Globus pallidus (tissue), 1 donor: ENCODE measurements at regions not wholly inside any gene's neighbourhood (a gene's known extent, or its start where the extent isn't known, plus 50 kb on each side); places are given as distances from the start of the nearest gene placed in this dataset.
A peak's percentile ranks its signal among the peaks of the same experiment; 100 is the strongest.
"Not testable (repeated sequence)": the region's sequence is repeated elsewhere in the genome, so short reads cannot be mapped to it uniquely, and the experiment has no call there.

ENCODE experiments used
- DNase-seq: peaks from one replicate; pipeline ENCODE4 v3.0.0-alpha.2; 2015; ENCODE audit warnings: low spot score

DNA sequence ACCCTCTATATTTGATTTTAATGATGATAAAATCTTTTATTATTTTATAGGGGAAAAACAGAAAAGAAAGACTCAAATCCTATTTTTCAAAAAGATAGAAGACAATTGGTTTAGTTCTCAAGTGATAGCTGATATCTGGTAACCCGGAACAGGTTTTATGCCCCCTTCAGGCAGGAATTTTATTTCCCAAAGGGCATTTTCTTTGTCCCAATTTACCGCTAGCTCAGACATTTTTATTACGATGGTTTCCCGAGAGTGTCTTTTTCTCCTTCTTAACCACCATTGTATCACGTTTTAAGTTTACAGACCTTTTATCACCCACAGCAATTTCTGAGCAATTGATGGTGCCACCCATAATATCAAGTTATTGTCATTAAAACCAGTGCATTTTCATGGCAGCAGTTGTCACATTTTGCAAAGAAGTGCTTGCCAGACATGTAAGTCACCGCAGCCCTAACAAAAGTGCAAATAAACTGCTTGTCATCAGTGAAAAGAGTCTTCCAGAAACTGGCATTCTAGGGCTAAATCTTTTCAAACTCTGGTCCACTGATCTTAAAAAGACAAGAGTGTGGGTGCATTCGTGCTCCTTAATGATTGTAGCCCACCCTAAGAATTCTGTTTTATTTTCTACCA is 204.8 kb upstream of the VCX start:
- no peak for DNase-seq

DNA sequence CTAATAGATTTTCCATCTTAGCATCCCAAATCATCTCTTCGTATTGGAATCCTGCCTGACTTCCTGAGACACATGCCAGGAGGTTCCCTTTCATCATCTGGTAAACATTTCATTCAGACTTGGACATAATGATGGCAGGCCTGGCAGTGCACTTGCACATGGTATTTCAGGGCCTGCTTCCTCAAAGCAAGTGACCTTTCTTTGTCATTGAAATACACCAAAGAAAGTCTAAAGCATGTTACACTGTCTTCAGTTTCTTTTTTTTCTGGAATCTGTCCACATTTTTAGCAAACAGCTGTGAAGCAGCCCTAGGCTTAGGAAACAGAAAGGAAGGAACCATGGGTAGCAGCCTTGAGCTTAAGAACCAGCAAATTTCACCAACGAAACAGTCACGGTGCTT is 205.9 kb upstream of the VCX start:
- no peak for DNase-seq

DNA sequence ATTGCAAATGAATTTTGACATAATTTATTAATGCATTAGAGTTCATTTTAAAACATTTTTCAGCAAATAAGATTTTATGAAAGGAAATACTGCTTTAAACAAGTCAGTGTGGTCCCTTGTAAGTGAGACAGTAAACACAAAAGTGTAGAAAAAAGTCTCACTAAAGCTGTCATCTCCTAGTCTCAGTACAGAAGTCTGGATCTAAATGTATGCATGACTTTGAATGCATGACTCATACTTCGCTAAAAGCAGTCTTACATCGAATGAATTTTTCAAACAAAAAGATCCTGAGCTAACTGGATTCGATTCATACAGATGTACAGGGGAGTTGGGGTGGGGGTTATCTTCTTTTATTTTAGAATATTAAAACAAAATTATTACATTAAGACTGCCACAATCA is 207.4 kb upstream of the VCX start:
- DNase-seq = no peak

DNA sequence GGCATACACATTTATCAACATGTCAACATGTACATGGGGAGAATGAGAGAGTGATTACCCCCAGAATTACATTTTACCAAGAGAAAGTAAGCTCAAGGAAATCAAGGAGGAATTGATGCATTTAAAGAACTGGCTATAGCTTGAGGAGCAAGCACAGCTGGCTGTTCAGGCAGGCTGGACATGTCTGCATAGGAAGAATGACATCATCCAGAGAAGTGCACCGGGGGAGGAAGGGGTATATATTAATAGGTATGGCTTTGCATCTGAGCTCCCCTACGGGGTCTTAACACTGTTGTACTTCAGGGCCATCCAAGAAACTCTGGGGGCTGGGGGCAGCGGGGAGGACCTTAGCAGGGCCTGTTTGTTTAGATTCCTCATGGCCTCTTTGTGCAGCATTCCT is 222.4 kb upstream of the VCX start:
- DNase-seq = no peak

DNA sequence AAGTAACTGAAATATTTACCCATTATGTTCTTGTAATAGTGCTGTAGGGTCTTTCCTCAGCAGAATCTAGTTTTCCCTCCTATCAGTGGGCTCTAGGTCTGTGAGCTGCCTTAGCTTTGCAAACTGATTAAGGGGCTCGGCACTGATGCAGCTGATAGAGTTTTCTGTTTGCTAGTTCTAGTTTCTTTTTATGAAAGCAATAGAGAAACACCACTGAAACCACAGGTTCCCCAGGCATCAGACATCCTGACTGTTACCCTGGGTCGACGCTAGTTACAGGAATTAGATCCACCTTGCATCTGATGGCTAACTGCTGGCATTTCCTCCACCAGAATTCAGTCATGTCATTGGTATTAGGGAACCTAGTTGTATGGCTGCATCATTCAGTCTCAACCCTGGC is 225.0 kb upstream of the VCX start:
- no peak for DNase-seq

DNA sequence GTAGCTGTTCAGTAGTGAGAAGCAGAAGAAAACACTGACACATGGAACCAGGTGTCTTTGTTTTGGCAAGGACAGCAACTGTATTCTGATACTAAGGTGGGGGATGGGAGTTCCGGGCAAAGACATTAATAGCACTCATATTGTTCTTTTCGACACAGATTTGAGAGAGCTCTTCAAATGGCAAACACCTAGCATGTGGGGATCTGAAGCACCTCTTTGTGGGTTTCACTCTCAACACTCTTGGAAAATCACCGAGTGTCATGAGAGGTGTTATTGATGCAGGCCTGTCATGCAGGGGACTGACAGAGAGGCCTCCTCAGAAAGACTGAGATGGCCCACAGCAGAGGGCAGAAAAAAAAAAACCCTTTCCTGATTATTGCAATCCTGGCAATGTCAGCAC is 228.4 kb upstream of the VCX start:
- DNase-seq = no peak

DNA sequence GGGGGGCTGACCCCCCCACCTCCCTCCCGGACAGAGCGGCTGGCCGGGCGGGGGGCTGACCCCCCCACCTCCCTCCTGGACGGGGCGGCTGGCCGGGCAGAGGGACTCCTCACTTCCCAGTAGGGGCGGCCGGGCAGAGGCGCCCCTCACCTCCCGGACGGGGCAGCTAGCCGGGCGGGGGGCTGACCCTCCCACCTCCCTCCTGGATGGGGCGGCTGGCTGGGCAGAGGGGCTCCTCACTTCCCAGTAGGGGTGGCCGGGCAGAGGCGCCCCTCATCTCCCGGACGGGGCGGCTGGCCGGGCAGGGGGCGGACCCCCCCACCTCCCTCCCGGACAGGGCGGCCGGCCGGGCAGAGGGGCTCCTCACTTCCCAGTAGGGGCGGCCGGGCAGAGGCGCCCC is 234.3 kb upstream of the VCX start:
- not testable (repeated sequence) for DNase-seq

DNA sequence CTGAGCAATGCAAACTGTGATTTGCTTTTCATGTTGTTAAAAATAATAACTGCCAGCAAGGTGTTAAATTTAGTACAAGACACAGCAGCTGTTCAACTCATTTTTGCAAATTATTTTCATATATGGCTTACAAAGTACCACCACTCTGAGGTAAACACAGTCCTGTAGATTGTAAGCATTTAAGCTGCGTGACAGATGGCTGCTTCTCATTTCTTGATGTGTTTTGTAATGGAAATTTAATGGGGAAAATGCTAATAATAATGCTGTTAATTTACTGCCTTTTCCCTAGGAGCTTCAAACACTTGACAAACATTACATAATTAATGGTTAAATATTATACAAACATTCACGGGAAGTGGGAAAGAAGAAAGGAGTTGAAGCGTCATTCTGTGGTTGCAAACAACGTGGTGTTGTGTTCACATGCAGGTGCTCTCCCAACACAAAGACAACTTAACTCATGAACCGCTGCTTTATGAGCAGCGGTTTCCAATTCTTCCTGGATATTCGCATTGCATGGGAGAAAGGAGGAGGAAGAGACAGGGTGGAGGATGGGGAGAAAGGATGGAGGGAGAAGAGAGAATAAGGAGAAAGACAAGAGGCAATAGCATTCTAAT is 236.8 kb upstream of the VCX start:
- no peak for DNase-seq

DNA sequence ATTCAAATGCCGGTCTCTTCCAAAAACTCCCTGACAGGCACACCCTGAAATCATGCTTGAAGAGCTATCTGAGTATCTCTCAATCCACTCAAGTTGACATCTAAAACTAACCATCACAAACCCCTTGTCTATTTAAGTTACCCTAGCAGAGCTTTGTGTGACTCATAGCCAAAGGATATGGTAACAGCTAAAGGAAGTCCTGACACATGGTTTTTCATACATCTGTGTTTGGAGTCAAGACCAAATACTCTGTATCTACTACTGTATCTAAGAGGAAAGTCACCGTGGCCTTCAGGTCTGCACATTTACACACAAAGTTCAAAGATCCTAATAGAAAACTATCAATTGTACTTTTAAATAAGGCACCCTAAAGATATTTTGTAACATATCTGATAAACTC is 239.6 kb upstream of the VCX start:
- no peak for DNase-seq

DNA sequence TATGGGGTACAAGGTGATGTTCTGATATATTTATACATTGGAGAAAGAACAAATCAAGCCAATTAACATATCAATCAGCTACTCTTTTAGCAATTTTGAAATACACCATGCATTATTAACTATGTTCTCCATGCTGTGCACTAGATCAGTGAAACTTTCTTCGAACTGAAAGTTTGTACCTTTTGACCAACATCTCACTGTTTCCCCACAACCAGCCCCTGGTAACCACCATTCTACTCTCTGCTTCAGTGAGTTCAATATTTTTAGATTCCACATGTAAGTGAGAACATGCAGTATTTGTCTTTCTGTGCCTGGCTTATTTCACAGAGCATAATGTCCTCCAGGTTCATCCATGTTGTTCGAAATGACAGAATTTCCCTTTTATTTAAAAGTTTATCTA is 246.1 kb upstream of the VCX start:
- no peak for DNase-seq

DNA sequence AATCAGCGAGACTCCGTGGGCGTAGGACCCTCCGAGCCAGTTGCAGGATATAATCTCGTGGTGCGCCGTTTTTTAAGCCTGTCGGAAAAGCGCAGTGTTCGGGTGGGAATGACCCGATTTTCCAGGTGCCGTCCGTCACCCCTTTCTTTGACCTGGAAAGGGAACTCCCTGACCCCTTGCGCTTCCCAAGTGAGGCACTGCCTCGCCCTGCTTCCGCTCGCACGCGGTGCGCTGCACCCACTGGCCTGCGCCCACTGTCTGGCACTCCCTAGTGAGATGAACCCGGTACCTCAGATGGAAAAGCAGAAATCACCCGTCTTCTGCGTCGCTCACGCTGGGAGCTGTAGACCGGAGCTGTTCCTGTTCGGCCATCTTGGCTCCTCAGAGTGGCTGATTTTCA is 249.6 kb upstream of the VCX start:
- DNase-seq = not testable (repeated sequence)

DNA sequence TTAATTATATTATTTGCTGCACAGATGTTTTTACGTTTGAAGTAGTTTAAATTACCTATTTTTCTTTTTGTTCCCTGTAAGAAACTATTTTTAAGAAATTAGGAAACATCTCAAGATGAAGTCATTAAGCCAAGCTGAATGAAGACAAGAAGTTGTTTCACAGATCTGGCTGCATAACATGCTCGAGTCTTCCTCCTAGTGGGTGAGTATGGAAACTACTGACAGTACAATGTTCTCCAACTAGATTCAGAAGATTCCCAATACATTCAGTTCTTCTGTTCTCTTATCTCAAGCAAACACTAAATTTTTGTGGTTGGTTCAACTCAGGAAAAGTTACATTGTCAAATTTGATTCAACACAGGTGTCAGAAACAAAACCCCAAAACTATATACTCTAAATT is 256.8 kb upstream of the VCX start:
- peak; percentile 6 for DNase-seq

DNA sequence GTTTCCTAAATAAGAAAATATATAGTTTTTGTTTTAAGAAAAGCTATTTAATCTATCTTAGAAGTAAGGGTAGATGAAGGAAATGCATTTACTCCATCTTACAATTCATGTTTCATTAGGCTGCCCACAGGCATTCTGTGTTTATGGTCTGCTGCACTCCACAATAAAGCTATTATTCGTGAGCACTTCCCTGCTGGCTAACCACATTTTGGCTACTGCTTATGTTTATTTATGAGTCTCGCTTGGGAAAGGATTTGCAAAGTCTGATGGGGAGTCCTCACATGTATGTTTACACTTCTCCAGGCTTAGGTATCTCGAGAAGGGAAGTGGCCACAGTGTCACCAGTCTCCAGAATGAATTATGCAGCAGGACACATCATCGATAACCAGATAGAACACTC is 260.8 kb upstream of the VCX start:
- peak; percentile 0 for DNase-seq

DNA sequence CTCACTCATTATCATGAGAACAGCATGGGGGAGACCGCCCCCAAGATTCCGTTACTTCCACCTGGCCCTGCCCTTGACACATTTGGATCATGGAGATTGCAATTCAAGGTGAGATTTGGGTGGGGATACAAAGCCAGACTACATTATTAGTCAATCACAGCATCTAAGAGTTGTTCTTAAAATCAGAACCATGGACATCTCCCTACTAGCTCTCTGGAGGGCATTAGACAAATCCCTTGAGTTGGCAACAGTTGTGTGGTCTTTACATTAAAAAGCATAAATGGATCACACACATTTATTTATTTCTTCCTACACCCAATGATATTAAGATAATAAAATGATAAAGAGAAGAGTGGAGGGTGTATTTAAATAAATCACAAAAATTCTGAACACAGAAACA is 262.8 kb upstream of the VCX start:
- DNase-seq = no peak

DNA sequence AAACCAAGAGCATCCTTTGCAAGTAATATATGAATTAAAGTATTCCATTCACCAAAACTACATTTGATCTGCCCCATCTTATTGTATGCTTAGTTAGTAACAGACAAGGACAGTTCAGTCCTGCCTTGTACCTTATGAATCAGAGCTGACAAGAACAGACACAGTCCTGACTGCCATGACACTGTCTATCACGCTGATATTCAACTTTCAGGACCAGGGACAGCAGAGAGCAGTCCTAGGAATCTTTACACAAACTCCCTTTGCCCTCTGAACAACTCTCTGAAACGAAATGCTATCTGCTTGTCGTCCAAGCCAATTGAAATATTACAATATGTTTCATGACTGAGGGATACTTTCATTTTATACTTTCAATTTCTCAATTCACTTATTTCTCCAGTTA is 268.6 kb upstream of the VCX start:
- no peak for DNase-seq

DNA sequence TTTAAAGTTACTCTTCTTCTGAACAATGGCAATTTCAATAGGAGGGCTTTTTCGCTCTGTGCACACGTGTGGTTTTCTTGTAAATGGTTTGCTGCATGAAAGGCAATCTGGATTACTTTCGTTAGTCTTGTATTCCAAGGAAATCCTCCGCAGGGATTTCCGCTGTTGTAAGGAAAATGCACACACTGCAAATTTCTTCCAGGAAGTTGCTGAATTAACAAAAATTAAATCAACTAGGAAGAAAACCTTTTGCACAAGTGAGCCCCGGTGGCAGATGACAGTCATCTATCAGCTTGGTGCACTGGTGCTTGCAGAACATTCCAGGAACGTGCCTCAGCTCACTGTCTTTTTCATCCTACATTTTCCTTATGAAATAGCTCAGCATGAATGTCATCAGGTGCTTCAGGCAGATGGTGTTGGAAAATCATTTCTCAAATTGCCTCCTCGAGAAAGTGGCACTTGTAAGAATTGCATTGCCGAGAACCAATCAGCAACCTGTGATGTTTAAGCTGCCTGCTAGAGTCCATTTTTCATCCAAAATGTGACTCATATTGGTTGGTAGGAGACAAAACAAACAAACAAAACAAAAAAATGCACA is 272.4 kb upstream of the VCX start:
- DNase-seq = no peak

DNA sequence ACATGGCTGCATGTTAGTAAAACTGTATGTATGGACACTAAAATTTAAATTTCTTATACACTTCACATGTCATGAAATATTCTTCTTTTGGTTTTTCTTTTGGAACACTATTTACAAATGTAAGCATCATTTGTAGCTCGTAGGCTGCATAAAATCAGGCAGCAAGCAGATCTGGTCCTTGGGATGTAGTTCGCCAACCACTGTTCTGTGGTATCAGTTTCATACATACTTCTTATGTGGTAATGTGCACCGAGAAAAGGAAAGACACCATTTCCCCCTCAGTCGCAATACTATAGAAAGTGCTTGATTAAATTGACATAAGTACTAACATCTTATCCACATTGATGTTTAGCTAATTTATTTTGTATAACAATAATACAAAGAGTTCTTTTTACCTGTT is 274.4 kb upstream of the VCX start:
- DNase-seq = no peak

DNA sequence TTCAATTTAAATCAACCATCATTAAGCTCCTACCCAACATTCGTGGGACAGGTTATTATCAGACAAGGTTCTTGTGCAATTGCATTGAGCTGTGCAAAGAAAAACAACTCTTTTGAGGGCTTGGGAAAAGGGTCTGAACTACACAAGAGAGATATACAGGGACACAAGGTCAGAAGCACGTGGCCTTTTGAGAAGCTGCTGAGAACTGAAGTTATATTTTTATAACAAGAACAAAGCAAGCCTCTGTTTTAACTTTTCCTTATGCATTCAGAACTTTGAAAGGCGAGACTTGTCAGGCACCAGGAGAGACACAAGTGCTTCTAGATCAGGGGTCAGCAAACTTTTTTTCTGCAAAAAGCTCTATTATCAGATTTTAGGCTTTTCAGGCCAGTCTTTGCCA is 274.8 kb upstream of the VCX start:
- no peak for DNase-seq

DNA sequence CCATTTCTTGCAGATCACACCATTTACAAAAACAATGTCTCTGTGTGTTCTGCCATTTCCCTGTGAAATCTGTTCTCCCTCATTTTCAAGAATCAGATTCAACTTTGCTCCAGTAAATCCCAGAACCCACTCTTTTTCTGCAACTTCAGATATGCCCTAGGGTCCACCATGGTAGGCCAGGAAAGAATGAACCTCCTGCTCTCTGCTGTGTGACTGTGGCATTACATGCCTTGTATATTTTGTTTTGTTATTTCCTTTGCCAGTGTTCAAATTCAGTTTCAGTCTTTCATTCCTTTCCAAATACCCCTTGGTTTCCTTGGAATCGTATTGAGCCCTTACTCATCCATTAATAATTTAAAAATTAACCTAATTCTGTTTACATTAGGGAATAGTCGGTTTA is 290.2 kb upstream of the VCX start:
- DNase-seq = no peak

DNA sequence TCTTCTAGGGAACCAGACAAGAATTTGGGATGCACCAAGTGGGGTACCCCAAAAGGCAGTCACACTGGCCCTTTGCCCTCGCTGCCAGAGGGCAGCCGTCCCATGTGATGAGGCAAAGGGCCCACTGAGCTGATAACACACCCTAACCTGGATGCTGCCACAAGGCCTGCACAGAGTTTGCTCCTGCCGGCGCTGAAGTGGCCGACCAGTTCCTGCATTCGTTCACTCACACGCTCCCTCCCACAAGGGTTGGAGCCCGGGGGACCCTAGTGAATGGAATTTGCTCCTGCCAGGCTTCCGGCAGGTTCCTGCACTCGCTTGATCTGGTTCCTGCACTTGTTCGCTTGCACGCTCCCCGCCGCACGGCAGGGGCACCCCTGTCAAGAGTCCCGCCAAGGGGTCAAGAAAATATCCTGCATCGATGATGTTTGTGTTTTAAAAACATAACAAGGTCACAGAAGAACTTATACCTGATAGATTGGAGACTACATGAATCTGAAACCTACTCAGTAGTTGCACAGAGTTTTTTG is 296.4 kb upstream of the VCX start:
- DNase-seq = no peak

DNA sequence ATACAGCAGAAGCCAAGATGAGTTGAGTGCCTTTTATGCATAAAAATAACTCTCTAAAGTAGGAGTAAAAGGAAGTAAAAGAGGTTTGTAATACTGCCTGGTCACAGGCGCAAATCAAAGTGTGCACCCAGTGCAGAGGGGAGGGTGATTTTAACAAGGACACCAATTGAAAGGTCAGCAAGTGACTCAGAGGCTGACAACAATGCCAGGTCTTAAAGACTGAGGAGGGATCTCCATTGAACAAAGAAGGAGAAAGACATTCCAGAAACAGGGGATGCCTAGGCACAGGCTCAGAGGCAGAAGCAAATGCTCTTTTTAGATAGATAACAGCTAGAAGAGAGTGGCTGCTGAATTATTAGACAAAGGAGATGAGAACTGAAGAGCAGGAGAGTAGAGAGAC is 297.4 kb upstream of the VCX start:
- DNase-seq = no peak

DNA sequence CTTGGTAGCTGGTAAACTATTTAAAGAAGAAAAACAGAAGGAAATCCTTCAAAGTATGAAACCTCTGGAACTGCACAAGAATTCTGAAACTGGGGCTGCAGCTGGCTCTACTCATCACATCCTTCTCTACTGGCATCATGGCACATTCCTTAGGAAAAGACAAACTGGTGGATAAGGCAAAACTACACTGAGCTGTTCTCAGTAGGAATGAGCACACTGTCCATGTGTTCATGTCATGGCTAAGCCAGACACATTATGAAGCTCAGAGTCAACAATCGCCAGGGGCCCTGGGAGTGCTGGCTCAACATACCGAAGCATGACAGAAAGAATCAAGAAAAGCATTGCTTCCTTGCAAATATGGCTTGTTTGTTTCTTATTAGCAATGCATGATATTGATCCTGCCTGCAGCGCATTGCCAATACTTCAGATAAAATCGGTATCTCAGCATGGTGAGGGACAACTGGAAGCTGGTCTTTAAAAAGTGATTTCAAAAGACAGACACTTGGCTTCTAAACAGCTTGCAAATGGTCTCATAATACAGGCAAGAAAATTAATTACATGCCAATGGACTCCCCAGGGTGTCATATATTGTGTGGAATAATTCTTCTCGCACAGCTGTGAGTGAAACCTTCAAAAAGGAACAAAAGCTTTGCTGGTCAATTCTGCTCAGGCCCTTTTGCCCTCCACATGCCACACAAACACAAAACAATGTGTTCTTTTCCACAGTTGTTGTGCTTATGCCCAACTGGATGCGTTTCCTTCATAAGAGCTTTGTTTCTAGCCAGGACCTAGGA is 300.2 kb upstream of the VCX start:
- DNase-seq = no peak

DNA sequence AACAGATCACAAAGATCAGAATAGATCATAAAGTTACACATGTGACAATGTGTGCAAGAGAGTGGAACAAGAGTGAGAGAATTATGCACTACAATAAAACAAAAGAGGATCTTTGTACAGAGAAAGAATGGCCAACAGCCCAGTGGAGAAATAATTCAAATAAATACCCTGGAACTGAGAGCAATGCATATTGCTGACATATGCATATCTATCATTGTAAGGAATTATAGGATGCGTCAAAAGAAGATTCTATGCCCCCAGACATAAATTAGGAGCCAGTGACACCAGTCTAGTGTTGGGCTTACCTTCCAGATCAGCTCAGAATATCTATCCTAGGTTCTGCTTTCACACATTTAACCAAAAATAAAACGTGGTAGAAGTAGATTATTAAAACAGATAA is 320.1 kb upstream of the VCX start:
- DNase-seq = no peak
